ENCODE measurements at regions not wholly inside any gene's neighbourhood (a gene's known extent, or its start where the extent isn't known, plus 50 kb on each side); places are given as distances from the start of the nearest gene placed in this dataset.

DNA sequence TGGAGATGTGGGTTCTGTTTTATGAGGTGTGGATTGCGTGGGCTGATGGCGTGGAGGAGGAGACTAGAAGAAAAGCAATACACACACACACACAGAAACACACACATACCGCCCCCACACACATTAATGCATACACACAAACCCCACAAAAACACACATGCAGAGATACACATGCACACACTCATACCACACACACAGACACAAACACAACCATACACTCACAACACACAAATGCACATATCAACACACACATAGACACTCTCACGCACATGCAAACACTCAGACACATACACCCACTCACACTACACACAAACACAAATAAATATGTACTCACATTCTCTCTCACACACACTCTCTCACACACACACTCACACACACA is 75.7 kb upstream of the UBL3 start:
- DNase-seq (ENCODE audit: low spot score) = no peak

DNA sequence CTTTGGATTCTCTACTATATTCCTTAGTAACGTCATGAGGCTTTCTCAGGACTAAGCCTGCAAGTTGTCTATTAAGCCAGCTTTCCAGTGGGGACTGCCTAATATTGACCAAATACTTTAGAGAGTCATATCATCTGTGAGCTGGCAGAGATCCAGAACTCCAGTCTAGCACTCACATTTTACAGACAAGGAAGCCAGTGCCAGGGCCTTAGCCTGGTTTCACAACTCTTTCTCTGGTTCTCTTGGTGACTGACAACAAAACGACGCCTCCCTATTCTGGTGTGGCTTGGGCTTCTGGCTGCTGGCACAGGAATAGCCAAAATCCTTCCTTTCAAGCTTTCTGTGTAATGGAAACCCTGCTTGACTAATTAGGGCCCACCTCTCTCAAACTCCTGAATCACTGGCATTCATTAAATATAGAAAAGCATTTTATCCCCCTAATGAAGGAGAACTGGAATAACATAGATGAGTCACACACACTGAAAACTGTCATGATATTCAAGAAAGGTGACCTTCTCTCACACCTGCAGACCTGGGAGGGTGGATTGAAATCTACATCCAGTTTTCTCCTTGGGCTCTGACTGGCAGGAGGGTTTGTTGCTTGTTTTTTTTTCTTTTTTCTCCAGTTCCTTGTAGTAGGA is 75.2 kb upstream of the UBL3 start:
- peak; percentile 100 for DNase-seq (ENCODE audit: low spot score)

DNA sequence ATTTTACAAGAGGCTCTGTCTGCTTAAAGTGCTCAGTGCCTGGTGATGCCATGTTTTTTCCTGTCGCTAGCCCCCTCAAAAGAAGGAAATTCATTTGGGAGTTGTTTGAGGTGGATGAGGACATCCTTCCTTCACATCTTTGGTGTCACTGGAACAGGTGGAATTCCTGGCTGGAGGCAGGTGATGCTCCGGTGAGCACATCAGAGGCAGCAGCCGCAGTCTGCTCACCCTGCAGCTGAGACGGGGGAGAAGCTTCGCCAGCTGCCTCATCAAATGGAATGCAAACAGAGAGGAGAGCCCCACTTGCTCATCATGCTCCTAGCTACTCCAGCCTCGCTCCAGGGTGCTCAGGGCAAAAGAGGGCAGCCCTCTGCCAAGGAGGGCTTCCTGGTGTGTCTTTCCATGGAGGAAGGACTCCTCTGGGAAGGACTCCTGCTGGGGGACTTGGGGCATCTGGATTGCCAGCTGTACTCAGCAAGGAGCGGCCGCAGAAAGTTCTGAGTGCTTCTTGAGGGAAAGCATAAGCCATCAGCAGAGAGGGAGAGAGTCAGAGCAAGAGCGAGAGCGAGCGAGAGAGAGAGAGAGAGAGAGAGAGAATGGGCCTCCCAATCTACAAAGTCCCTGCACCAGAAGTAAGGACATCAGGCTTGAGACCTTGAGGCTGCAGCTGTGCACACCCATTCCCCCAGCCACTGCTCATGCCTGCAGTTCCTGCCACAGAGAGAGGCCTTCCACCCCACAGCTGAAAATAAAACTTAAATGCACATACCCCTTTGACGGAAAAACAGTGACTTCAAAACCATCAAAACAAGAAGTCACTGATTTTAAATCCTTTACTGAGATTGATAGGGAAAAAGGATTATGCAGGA is 74.3 kb upstream of the UBL3 start:
- no peak for DNase-seq (ENCODE audit: low spot score)

DNA sequence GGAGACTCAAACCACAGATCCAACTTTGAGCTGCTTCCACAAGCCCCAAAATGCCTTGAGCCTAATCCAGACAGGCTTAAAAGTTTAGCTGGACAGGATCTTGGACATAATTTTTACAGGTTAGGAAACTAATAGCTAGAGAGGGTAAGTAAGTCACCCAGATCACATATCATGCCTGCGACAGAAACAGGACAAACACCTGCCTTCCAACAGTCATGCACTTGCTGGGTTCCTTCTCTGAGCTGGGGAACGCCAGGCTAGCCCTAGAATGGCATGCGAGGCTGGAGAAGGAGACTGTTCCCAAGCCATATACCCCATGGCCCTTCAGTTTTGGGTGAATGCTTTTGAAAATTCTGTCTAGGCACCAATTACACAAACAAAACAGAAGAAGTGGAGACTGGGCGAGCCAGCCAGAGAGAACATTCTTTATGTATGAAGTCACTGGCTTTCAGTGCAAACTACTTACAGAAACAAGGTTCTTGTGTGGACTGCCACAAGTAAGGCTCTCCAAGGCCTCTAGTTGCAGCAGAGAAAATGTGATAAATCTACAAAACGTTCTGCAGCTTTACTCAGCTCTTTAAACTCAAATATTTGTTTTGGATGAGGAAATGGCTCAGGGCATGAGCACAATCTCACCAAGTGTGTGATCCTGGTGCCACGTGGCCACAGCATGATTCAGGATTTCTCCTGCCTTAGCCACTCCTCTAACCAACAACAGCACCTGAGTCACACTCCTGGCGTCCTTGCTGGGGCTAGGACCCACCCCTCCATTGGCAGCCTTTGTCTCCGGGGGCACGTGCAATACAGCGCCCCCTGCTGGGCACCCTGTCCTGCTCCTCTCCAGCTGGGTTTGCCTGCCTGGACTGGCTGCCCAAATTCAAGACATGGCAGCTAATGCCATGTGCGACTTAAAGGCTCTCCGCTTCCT is 73.4 kb upstream of the UBL3 start:
- peak; percentile 99 for DNase-seq (ENCODE audit: low spot score)

DNA sequence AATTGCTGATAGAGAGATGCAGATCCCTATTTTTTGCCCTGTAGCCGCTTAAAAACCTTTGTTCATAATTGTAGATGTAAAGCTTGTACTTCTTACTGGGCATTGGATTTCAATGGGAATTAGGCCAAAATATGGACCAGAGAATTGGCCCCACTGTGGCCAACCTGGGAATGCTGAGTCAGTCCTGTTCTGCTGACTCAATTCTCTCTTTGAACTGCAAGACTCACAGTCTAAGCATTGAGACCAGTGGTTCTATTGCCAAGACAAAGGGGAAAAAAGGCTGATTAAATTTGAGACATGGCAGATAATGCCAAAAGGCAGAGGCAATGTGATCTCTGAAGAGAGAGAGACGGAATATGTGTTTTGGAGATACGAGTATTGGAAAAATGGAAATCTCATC is 72.5 kb upstream of the UBL3 start:
- peak; percentile 35 for DNase-seq (ENCODE audit: low spot score)

DNA sequence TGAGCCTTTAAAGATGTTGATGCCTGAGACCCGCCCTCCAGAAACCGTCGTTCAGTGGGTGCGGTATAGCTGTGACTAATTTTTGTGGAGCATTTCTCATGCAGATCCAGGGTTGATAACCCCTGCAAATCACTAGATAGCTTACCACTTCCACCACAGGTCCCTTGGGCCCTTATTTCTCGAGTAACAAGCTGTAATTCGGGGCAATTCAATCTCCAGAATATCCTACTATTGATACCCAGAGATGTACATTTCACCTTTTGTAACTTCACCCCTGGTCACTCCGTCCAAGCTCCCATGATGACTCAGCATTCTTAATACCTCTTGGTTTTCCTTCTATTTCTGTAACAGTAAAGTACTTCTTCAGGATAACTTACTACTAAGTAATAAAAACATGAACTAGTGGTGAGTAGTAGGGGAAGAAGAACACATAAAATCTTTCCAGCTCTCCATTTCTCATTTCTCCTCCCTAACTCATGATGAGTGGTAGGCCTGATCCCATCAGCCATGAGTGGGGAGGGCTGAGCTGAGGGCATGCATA is 71.9 kb upstream of the UBL3 start:
- peak; percentile 29 for DNase-seq (ENCODE audit: low spot score)

DNA sequence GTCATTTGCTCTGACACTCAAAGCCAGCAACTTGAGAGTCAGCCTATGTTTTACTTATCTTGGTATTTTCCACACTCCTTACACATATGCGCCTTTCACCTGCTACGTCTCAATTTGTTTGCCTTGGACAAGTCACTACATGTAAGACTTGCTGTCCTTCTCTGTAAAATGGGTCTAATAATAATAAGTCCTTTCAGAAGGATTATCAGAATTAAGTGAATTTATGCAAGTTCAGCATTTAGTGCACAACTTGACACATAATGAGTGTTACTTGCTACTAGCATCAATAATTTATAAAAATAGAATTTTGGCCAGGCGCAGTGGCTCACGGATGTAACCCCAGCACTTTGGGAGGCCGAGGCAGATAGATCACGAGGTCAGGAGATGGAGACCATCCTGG is 71.1 kb upstream of the UBL3 start:
- DNase-seq (ENCODE audit: low spot score) = no peak

DNA sequence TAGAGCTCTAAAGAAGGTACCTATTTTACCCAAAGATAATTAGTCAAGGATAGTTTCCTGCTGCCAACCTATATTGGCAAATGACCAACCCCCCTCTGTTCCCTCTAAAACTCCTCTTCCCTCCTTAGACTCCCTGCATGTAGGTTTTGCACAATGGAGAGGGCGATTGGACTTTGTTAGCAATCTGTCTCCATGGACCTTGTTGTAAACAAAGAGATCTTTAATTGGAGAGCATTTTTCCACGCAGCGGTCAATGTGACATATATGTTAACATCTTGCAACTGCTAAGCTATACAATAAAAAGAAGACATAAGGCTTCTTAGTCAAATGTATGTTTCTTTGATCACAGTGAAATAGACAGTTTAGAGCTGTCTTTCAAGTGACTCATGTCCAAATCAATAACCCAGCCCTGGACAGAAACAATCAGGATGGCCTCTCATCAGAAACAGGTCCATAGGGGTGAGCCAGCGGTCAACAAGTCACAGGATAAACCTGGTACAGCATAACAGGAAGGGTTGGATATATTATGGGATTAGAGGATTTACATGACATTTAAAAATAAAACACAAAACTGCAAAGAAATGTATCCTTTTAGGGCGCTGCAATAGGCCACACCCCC is 69.7 kb upstream of the UBL3 start:
- peak; percentile 35 for DNase-seq (ENCODE audit: low spot score)

DNA sequence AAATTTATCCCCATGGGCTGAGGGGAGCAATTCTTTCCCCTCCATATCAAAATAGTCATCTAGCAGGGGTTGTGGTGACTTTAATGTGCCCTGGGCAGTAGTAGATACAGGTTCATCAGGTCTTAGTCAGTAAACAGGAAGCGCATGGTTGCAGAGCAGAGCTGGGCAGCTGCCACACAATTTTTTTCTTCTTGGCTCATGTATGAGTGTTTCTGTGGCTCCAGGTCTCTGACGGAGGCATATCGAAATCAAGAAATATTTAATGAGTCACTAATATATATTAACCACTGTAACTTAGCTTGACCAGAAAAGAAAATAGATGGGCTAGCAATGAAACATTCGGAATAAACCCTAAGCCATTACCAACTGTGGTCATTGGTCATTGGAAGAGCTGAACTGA is 68.4 kb upstream of the UBL3 start:
- peak; percentile 56 for DNase-seq (ENCODE audit: low spot score)

DNA sequence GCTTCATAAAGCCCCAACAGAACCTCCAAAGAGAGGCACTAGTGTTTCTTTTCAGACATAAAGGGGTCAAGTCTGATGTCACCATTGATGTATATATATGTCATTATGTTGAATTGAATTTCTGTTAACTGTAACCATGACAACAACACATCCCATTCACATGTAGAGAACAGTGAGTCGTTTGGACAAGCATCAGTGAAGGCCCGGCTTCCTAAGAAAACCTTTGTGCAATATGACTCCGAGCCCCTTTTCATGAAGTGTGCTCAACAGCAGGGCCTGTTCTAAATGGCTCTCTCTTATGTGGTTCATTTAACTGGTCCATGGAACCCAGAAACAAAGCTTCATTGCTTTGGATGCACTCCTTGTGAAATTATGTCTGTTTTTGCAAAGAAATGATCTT is 67.2 kb upstream of the UBL3 start:
- DNase-seq (ENCODE audit: low spot score) = no peak

DNA sequence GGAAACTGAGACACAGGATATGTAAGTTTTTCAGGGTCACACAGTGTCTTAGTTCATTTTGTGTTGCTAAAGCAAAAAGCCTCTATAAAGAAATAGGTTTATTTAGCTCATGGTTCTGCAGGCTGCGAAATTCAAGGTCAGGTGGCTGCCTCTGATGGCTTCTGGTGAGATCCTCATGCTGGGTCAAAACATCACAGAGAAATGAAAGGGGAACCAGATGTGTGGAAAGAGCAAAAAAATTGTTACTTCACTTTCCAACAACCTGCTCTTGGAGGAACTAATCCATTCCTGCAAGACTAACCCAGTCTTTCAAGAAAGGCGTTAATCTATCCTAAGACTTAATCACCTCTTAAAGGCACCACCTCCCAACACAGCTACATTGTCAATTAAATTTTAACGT is 64.2 kb upstream of the UBL3 start:
- no peak for DNase-seq (ENCODE audit: low spot score)

DNA sequence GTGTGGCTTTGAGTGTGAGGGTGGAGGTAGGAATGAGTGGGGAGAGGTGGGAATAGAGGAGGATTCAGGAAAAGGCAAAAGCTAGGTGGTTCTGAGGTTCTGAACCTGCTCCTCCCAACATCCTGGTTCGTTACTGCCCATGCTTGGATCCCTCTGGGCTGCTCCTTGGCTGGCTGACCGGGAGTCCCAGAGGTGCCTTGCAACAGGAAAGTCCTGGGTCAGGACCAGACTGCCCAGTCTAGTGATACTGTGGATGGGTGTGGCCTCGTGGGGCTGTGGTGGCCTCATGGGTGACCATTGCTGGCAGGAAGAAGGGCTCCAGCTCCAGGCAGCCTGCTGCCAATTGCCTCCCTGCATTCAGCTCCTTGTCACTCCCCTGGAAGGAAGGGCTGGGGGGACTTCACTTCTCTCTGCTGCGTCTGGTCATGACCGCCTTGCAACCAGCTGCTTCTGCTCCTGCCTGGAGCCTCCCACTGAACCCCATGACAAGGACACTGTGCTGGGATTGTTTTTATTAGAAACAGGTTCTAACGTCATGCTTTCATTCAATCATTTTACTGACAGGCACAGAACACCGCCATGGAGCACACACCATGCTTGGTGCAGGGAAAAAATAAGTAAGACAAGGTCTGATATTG is 61.5 kb upstream of the UBL3 start:
- no peak for DNase-seq (ENCODE audit: low spot score)

DNA sequence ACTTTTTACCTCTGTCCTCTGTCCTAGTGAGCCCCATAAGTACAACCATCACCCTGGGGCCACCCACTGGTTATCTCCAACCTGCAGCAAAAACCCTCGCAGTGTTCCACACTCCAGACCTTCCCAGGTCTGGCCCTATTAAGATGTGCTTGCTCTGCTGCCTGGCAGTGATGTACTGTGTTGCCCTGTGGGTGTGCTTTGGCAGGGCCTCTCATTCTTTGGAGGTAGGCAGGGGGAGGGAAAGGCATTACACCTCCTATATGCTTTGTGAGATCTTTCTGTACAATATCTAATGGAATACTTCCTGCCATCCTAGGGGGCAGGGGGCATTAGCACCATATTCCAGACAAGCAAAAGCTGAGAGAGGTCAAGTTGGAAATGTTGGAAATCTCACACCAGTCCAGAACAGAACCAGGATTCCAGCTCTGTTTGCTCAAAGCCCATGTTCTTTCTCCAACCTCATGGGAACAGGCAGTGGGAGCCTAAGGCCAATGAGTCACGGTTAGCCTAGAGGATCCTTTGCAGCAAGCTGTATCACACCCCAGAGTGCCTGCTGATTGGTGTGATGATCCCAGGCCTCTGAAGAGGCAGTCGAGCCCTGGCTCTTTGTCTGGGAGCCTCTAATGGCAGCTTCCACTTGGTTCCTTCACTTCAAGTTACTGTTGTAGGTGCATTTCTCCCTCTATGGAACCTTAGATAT is 59.7 kb upstream of the UBL3 start:
- DNase-seq (ENCODE audit: low spot score) = no peak

DNA sequence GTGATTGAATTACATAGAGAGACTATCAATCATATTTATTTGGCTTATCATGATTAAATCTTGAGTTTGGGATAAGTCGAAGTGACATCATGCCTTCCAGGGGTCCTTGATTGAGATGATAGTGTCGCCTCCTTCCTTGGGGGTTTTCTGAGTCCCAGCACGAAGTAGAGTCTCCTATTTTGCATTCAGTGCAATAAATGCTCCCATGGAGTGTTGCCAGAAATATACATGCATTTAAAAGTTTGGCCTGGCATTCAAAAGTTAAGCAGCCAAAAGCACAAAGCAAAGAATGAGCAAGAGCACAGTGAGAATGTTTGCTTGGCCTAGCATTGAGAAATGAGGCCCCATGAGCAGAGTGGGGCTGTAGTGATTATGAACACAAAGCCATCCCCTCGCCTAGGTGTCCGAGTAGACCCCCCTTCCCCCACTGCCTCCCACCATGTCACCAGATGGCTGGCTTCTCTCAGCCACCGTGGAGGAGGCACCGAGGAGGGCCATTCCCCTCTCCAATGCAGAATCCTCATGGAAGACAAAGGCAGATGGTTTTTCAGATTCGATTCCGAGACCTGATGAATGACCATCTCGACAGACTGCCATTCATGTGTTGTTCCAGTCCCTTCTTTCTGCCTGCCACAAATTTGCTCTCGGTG is 58.8 kb upstream of the UBL3 start:
- no peak for DNase-seq (ENCODE audit: low spot score)

DNA sequence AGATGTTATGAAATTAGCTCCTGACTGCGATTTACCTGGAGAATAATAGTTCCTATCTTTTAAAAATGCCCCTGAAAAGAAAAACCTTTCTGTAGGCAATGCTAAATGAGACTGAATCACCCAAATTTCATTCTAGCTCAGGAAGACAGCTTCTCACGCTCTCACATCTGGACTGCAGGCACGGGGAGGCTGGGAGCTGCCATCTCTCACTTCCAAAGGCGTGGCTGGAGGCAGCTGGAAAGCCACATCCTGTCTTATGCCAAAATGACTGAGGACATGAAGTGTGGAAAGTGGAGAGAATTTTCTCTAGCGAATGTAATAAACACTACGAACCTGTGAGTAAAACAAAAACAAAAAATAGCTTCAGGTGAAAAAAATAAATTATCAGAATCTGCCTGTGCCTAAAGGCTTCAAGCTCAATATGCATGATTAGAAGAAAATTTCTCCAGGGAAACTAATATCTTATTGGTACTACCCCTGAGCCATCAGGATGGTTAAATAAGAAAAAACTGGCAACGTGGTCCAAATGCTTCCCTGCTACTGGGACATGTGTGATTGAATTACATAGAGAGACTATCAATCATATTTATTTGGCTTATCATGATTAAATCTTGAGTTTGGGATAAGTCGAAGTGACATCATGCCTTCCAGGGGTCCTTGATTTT is 58.1 kb upstream of the UBL3 start:
- DNase-seq (ENCODE audit: low spot score) = no peak

DNA sequence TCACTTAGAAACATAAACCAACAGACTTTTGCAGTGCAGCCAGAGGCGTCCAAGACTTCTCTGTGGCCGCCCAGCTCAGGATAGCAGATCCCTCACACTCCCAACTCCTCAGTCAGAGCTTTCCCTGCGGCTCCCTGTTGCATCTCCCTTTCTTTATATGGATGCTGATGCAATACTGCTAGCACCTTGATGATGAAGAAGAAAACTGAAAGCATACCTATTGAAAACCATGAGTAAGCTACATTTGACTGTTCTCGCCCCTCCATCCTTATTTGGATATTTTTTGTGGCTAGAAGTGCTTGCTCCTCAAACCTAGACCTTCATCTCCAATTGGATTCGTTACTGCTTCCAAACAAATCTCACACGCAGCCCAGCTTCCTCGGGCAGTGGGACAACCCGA is 57.3 kb upstream of the UBL3 start:
- DNase-seq (ENCODE audit: low spot score) = no peak

DNA sequence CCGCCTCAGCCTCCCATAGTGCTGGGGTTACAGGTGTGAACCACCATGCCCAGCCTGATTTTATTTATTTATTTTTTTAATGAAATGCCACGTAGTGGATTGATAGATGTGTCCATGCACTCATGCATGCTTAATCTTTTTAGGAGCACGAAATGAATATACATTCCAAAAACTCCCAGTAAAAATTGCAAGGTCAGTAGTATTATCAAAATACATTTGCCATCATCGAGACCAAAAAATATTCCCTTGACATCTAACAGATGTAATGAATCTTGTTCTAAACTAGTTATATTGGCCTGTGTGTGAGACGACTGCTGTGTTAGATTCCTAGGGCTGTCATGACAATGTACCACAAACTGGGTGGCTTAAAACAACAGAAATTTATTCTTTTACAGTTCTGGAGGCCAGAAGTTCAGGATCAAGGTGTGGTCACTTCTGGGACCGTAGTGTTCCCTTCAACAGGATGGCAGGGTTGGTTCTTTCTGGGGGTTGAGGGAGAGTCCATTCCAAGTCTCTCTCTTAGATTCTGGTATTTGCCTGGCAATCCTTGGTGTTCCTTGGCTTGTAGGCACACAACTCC is 56.1 kb upstream of the UBL3 start:
- no peak for DNase-seq (ENCODE audit: low spot score)

DNA sequence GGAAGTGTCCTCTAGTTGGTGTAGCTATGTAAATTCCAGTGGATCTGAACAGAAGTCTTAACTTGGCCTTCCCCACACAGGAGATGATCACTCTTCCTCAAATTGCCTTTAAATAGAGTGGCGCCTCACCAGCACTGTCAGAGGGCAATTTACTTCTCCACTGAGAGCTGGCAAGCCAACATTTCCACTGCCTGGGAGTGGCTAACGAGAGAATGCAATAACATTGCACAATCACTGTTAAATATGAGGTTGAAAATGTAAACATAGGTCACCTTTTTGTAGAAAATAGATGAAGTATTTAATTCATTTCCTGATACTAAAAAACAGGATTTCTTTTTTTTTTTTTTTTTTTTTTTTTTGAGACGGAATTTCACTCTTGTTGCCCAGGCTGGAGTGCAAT is 55.4 kb upstream of the UBL3 start:
- peak; percentile 37 for DNase-seq (ENCODE audit: low spot score)

DNA sequence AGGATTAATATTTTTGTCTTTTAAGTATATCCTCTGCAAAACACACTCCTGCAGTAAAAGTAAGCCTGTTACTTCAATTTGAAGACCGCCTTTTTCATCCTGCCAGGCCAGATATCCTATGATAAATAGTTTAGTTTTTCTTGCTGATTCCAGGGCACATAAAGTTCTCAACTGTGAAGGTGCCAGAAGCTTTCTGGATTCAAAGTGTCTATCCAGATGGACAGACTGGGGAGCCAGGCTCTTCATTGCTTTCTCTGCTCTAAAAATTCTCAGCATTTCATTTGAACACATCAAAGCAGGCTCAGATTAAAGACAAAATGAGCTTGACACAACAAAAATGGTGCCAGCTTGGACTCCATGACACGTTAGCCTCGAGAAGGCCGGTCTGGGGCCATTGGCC is 53.6 kb upstream of the UBL3 start:
- DNase-seq (ENCODE audit: low spot score) = no peak
